HCT116 (cell line): ENCODE measurements at regions not wholly inside any gene's neighbourhood (a gene's known extent, or its start where the extent isn't known, plus 50 kb on each side); places are given as distances from the start of the nearest gene placed in this dataset.

Experiments used
- CBX3 ChIP-seq: IDR thresholded peaks from 2 replicates; pipeline ENCODE4 v1.6.1; 2012; ENCODE audit warnings: low read depth
- CEBPB ChIP-seq: IDR thresholded peaks from 2 replicates; pipeline ENCODE4 v1.6.1; 2012; ENCODE audit warnings: low read depth
- EZH2 ChIP-seq: fragments of 200-600 bp; sonication (generic); IDR thresholded peaks from 2 replicates; pipeline ENCODE4 v1.6.1; 2017; ENCODE audit warnings: antibody characterized with exemption, mixed run types
- EZH2phosphoT487 ChIP-seq: fragments of 200-600 bp; IDR thresholded peaks from 2 replicates; pipeline ENCODE4 v1.6.1; 2018; ENCODE audit warnings: antibody characterized with exemption, borderline replicate concordance
- FOSL1 ChIP-seq: IDR thresholded peaks from 2 replicates; pipeline ENCODE4 v1.6.1; 2012; ENCODE audit warnings: low read depth
- POLR2A ChIP-seq: IDR thresholded peaks from 2 replicates; pipeline ENCODE4 v1.7.0; 2011; ENCODE audit warnings: borderline replicate concordance; ENCODE audit not compliant: insufficient read depth, insufficient read length; ENCODE audit errors: extremely low read depth
- RAD21 ChIP-seq: IDR thresholded peaks from 2 replicates; pipeline ENCODE4 v1.6.1; 2012; ENCODE audit warnings: low read depth, mild to moderate bottlenecking
- REST ChIP-seq: IDR thresholded peaks from 2 replicates; pipeline ENCODE4 v1.6.1; 2012; ENCODE audit warnings: low read depth
- SIN3A ChIP-seq: IDR thresholded peaks from 2 replicates; pipeline ENCODE4 v1.6.1; 2012; ENCODE audit warnings: low read depth
- SP1 ChIP-seq: IDR thresholded peaks from 2 replicates; pipeline ENCODE4 v1.6.1; 2012; ENCODE audit warnings: low read depth
- SRF ChIP-seq: IDR thresholded peaks from 2 replicates; pipeline ENCODE4 v1.6.1; 2012; ENCODE audit warnings: low read depth
- TCF7L2 ChIP-seq: IDR thresholded peaks from 2 replicates; pipeline ENCODE4 v1.7.0; 2011; ENCODE audit warnings: borderline replicate concordance, inconsistent platforms; ENCODE audit not compliant: insufficient read depth, insufficient read length; ENCODE audit errors: extremely low read depth
- ZFX ChIP-seq: fragments of 450-650 bp; IDR thresholded peaks from 2 replicates; pipeline ENCODE4 v1.6.1; 2017
- TF ChIP-seq, protein P1 (sequence below), 3 experiments: fragments of 200-600 bp in 1 of 3; sonication (generic) in 1 of 3; IDR thresholded peaks in 2 of 3; conservative IDR thresholded peaks in 1 of 3; 2 replicates each; pipeline ENCODE4 v1.5.1; 2012 to 2017; ENCODE audit warnings: low read depth in 2 of 3, low read length in 2 of 3, antibody characterized with exemption in 1 of 3, borderline replicate concordance in 1 of 3, control low read depth in 1 of 3, mild to moderate bottlenecking in 1 of 3, mixed read lengths in 1 of 3, mixed run types in 1 of 3, moderate library complexity in 1 of 3; ENCODE audit not compliant: insufficient read depth in 1 of 3

GRCh38 chr12:126879842-126880241 is 1387.1 kb upstream of the TMEM132C start:
- TF ChIP-seq, protein P1, sequence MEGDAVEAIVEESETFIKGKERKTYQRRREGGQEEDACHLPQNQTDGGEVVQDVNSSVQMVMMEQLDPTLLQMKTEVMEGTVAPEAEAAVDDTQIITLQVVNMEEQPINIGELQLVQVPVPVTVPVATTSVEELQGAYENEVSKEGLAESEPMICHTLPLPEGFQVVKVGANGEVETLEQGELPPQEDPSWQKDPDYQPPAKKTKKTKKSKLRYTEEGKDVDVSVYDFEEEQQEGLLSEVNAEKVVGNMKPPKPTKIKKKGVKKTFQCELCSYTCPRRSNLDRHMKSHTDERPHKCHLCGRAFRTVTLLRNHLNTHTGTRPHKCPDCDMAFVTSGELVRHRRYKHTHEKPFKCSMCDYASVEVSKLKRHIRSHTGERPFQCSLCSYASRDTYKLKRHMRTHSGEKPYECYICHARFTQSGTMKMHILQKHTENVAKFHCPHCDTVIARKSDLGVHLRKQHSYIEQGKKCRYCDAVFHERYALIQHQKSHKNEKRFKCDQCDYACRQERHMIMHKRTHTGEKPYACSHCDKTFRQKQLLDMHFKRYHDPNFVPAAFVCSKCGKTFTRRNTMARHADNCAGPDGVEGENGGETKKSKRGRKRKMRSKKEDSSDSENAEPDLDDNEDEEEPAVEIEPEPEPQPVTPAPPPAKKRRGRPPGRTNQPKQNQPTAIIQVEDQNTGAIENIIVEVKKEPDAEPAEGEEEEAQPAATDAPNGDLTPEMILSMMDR (IDR thresholded peaks at IDR 0.05 in 2 of 3, conservative IDR thresholded peaks at IDR 0.05 in 1 of 3; ENCODE audit: borderline replicate concordance in 1 of 3, insufficient read depth in 1 of 3, low read depth in 2 of 3, low read length in 2 of 3), result no peak
- TF ChIP-seq FOSL1, result no peak
- TF ChIP-seq ZFX, result no peak
- no peak for TF ChIP-seq REST
- TF ChIP-seq EZH2phosphoT487, result no peak
- TF ChIP-seq POLR2A, result no peak
- TF ChIP-seq CBX3, result no peak
- TF ChIP-seq SRF, result no peak
- TF ChIP-seq SP1, result no peak
- TF ChIP-seq CEBPB, result no peak
- no peak for TF ChIP-seq EZH2
- no peak for TF ChIP-seq TCF7L2
- TF ChIP-seq RAD21, result no peak
- no peak for TF ChIP-seq SIN3A
